ENCODE measurements at regions not wholly inside any gene's neighbourhood (a gene's known extent, or its start where the extent isn't known, plus 50 kb on each side); places are given as distances from the start of the nearest gene placed in this dataset.
A peak's percentile ranks its signal among the peaks of the same experiment; 100 is the strongest.

- H4K20me1 ChIP-seq (ENCODE audit: insufficient read depth): no peaks in the 10 kb centered on the region
These were observed 142.3 kb upstream of the TMPO start for GRCh38 chr12:98373025-98373554.

DNA sequence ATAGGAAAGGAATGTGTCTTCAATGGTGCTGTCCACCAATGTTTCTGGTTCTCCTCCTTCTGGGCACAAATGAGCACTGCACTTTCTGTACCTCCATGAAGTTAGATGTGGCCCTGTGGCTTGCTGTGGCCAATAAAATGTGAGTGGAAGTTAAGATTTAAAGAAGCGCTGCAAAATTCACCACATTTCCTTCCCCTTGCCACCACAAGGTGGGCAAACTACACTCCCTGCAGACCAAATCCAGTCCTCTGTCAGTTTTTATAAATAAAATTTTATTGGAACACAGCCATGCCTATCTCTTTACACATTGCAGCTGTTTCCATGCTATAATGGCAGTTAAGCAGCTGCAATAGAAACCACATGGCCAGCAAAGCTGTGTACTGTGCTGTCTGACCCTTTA lies 141.4 kb upstream of the TMPO start:
- Histone ChIP-seq H3K36me3 (ENCODE audit: insufficient read depth, low read length) (no peaks in the 10 kb centered on the region), H3K9ac (ENCODE audit: low read length) (no peak overlapping the region), H3F3A (ENCODE audit: insufficient read depth, low read length, poor library complexity, severe bottlenecking) (no peaks in the 10 kb centered on the region), H3K4me3 (ENCODE audit: low read length) (no peak overlapping the region), H3K9me3 (ENCODE audit: low read length) (no peaks in the 10 kb centered on the region), H3K79me2 (replicated peaks; ENCODE audit: insufficient read depth, low read length) (no peaks in the 10 kb centered on the region), H3K27ac (ENCODE audit: low read length) (no peak overlapping the region), H3K27me3 (ENCODE audit: insufficient read depth, low read depth, low read length) (no peaks in the 10 kb centered on the region), H3K9me2 (ENCODE audit: insufficient read depth, low read length) (no peaks in the 10 kb centered on the region), H2AFZ (ENCODE audit: low read depth, low read length) (no peak overlapping the region), H3K4me2 (ENCODE audit: low read length) (no peak overlapping the region), H4K20me1 (ENCODE audit: insufficient read depth) (no peaks in the 10 kb centered on the region)
- no peak for TF ChIP-seq TAF1 (IDR thresholded peaks at IDR 0.05; ENCODE audit: low read depth)
- TF ChIP-seq EP300 (conservative IDR thresholded peaks at IDR 0.05; ENCODE audit: poor library complexity, severe bottlenecking): no peak

More at GRCh38 chr12:98373025-98373554, 142.3 kb upstream of the TMPO start:
- Histone ChIP-seq H3K9ac (ENCODE audit: low read length) (no peak overlapping the region), H3K9me2 (ENCODE audit: insufficient read depth, low read length) (no peaks in the 10 kb centered on the region), H3K27me3 (ENCODE audit: insufficient read depth, low read depth, low read length) (no peaks in the 10 kb centered on the region), H3K79me2 (replicated peaks; ENCODE audit: insufficient read depth, low read length) (no peaks in the 10 kb centered on the region), H3K4me2 (ENCODE audit: low read length) (no peak overlapping the region), H3K9me3 (ENCODE audit: low read length) (no peaks in the 10 kb centered on the region), H3F3A (ENCODE audit: insufficient read depth, low read length, poor library complexity, severe bottlenecking) (no peaks in the 10 kb centered on the region), H3K36me3 (ENCODE audit: insufficient read depth, low read length) (no peaks in the 10 kb centered on the region), H3K27ac (ENCODE audit: low read length) (no peak overlapping the region), H3K4me3 (ENCODE audit: low read length) (no peak overlapping the region), H2AFZ (ENCODE audit: low read depth, low read length) (no peak overlapping the region)
- TF ChIP-seq, protein P1, sequence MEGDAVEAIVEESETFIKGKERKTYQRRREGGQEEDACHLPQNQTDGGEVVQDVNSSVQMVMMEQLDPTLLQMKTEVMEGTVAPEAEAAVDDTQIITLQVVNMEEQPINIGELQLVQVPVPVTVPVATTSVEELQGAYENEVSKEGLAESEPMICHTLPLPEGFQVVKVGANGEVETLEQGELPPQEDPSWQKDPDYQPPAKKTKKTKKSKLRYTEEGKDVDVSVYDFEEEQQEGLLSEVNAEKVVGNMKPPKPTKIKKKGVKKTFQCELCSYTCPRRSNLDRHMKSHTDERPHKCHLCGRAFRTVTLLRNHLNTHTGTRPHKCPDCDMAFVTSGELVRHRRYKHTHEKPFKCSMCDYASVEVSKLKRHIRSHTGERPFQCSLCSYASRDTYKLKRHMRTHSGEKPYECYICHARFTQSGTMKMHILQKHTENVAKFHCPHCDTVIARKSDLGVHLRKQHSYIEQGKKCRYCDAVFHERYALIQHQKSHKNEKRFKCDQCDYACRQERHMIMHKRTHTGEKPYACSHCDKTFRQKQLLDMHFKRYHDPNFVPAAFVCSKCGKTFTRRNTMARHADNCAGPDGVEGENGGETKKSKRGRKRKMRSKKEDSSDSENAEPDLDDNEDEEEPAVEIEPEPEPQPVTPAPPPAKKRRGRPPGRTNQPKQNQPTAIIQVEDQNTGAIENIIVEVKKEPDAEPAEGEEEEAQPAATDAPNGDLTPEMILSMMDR (IDR thresholded peaks at IDR 0.05; ENCODE audit: poor library complexity, severe bottlenecking): peak; percentile 89
- TF ChIP-seq SMC3 (conservative IDR thresholded peaks at IDR 0.05; ENCODE audit: poor library complexity) (peak; percentile 91), RAD21 (conservative IDR thresholded peaks at IDR 0.05) (peak; percentile 94), MXI1 (conservative IDR thresholded peaks at IDR 0.05; ENCODE audit: poor library complexity, severe bottlenecking) (no peak)

GRCh38 chr12:98379106-98379505 lies 136.3 kb upstream of the TMPO start:
- Histone ChIP-seq H2AFZ (ENCODE audit: low read depth, low read length) (no peak overlapping the region), H3K27me3 (ENCODE audit: insufficient read depth, low read depth, low read length) (no peaks in the 10 kb centered on the region), H3K4me3 (ENCODE audit: low read length) (no peak overlapping the region), H3K9me3 (ENCODE audit: low read length) (no peaks in the 10 kb centered on the region), H3K4me2 (ENCODE audit: low read length) (no peak overlapping the region), H3K36me3 (ENCODE audit: insufficient read depth, low read length) (no peaks in the 10 kb centered on the region), H4K20me1 (ENCODE audit: insufficient read depth) (no peaks in the 10 kb centered on the region), H3K9ac (ENCODE audit: low read length) (no peak overlapping the region), H3K79me2 (replicated peaks; ENCODE audit: insufficient read depth, low read length) (no peaks in the 10 kb centered on the region), H3K27ac (ENCODE audit: low read length) (no peak overlapping the region), H3K9me2 (ENCODE audit: insufficient read depth, low read length) (no peaks in the 10 kb centered on the region), H3F3A (ENCODE audit: insufficient read depth, low read length, poor library complexity, severe bottlenecking) (no peaks in the 10 kb centered on the region)
- TF ChIP-seq RAD21 (conservative IDR thresholded peaks at IDR 0.05) (no peak), TAF1 (IDR thresholded peaks at IDR 0.05; ENCODE audit: low read depth) (no peak), EZH2 (IDR thresholded peaks at IDR 0.05; ENCODE audit: borderline replicate concordance, insufficient read depth, low read length, poor library complexity, severe bottlenecking) (no peak), MXI1 (conservative IDR thresholded peaks at IDR 0.05; ENCODE audit: poor library complexity, severe bottlenecking) (no peak), REST (IDR thresholded peaks at IDR 0.05; ENCODE audit: borderline replicate concordance) (no peak), POLR2AphosphoS5 (IDR thresholded peaks at IDR 0.05) (no peak), EP300 (conservative IDR thresholded peaks at IDR 0.05; ENCODE audit: poor library complexity, severe bottlenecking) (no peak), SMC3 (conservative IDR thresholded peaks at IDR 0.05; ENCODE audit: poor library complexity) (no peak)
- TF ChIP-seq, protein P1 (IDR thresholded peaks at IDR 0.05; ENCODE audit: poor library complexity, severe bottlenecking): no peak

Data from neural cell (in vitro differentiated cells).